Bronchial epithelial cell (primary cell): ENCODE measurements at regions not wholly inside any gene's neighbourhood (a gene's known extent, or its start where the extent isn't known, plus 50 kb on each side); places are given as distances from the start of the nearest gene placed in this dataset.
"Not testable (repeated sequence)": the region's sequence is repeated elsewhere in the genome, so short reads cannot be mapped to it uniquely, and the experiment has no call there.

Source experiments
- DNase-seq: peaks from one replicate; pipeline ENCODE4 v3.0.0-alpha.2; 2010; ENCODE audit warnings: low read depth
- FAIRE-seq: peaks from 2 replicates; lab custom pipeline; 2011; peaks lifted over from hg19 to GRCh38; lab: Jason Lieb, UNC
- H3K27me3 ChIP-seq: 2 replicates; pipeline ENCODE4 v1.5.1; 2011; ENCODE audit warnings: low read length; ENCODE audit not compliant: control insufficient read depth, insufficient read depth
- H3K36me3 ChIP-seq: 2 replicates; pipeline ENCODE4 v1.5.1; 2011; ENCODE audit warnings: low read length; ENCODE audit not compliant: control insufficient read depth, insufficient read depth
- H3K4me3 ChIP-seq: 2 replicates; pipeline ENCODE4 v1.5.1; 2011; ENCODE audit warnings: mild to moderate bottlenecking, low read depth, low read length, control low read depth
- TF ChIP-seq, protein P1 (sequence below): IDR thresholded peaks from 2 replicates; pipeline ENCODE4 v1.5.1; 2011; ENCODE audit warnings: mild to moderate bottlenecking, moderate library complexity, low read length, control low read depth, inconsistent platforms; ENCODE audit not compliant: insufficient read depth, severe bottlenecking

DNA sequence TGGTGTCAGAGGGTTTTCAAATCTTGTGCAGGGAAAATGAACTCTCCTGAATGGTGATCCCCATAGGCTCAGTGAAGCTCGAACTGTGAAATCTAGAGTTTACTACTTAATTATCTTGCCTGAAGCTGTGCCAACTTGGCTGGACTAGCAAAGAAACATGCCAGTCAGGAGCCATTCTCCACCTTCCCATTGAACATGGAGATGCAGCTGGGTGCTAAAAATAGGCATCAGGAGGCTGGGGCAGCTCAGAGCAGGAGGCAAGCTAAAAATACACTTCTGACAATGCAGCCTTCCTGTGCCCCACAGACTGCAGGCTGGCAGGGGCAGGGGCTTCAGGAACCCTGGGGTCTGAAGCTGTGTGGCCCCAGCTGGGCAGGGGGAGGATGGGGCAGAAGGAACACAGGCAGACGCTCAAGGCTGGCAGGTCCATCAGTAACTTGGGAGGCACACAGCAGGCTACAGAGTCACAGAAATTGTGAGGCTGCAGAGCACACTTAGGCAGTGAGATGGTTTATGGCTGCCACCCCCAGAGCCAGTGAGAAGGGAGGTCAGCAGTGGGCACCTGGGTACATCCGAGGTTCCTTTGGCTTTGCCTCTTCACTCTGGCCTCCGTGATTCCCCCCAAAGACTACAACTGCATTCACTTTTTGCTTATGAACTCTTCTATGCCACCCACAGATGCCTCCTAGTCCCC is 155.4 kb upstream of the KCND3 start:
- no peaks in the 10 kb centered on the region for H3K36me3 ChIP-seq
- DNase-seq (no peak), FAIRE-seq (no peak)
- peaks cover 3% of the 10 kb centered on the region for H3K27me3 ChIP-seq
- no peak overlapping the region for H3K4me3 ChIP-seq
- TF ChIP-seq, protein P1, sequence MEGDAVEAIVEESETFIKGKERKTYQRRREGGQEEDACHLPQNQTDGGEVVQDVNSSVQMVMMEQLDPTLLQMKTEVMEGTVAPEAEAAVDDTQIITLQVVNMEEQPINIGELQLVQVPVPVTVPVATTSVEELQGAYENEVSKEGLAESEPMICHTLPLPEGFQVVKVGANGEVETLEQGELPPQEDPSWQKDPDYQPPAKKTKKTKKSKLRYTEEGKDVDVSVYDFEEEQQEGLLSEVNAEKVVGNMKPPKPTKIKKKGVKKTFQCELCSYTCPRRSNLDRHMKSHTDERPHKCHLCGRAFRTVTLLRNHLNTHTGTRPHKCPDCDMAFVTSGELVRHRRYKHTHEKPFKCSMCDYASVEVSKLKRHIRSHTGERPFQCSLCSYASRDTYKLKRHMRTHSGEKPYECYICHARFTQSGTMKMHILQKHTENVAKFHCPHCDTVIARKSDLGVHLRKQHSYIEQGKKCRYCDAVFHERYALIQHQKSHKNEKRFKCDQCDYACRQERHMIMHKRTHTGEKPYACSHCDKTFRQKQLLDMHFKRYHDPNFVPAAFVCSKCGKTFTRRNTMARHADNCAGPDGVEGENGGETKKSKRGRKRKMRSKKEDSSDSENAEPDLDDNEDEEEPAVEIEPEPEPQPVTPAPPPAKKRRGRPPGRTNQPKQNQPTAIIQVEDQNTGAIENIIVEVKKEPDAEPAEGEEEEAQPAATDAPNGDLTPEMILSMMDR, result no peak

DNA sequence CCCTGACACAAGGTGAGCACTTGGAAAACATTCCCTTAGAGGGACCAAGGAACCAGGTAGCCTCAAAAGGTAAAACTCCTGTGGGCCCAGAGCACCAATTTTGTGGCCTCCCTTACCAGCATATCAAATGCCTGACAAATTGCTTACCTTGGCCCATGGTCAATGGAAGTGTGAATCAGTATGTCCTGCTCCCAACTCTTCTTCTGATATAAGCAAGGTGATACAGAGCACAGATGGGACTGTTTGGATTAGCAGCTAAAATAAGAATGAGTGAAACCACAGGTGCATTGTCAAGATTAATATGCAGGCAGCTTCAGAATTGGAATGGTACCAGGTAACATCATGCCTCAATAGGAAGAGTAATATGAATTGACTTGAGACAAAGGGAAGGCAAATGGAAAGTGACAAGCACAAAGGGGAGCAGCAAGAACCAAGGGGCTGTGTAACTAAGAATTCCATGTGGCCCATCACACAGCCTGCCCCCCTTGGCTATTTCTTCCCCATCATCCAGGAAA is 156.8 kb upstream of the KCND3 start:
- FAIRE-seq (no peak), DNase-seq (no peak)
- H3K4me3 ChIP-seq, result no peak overlapping the region
- TF ChIP-seq, protein P1, result no peak
- H3K27me3 ChIP-seq, result peaks cover 2% of the 10 kb centered on the region
- no peaks in the 10 kb centered on the region for H3K36me3 ChIP-seq

- H3K4me3 ChIP-seq, FAIRE-seq, DNase-seq, H3K36me3 ChIP-seq, H3K27me3 ChIP-seq: not testable (repeated sequence)
Measured at GRCh38 chr1:112160214-112160613, 170.7 kb upstream of the KCND3 start.

- Histone ChIP-seq H3K4me3 (no peak overlapping the region), H3K27me3 (no peaks in the 10 kb centered on the region), H3K36me3 (no peaks in the 10 kb centered on the region)
- DNase-seq (no peak), FAIRE-seq (no peak)
- TF ChIP-seq, protein P1, result no peak
Measured at GRCh38 chr1:112165375-112165774, 175.9 kb upstream of the KCND3 start.

DNA sequence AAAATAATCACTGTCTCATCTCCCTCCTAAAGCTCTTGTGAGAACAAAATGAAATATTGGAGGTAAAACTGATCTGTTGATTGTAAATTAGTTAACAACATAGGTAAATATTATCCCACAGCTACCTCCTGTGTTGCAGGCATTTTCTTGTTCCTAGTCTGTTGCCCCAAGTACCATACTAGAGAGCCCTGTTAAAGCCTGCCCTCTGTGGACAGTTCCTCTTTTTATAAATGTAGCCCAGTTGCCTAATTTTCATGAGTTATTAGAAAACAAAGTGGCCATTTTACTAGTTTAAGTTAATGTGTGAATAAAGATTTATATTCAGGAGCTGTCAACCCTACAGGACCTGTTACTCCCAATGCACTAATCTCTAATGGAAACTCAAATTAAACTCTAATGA is 180.0 kb upstream of the KCND3 start:
- Histone ChIP-seq H3K36me3 (no peaks in the 10 kb centered on the region), H3K27me3 (no peaks in the 10 kb centered on the region), H3K4me3 (no peak overlapping the region)
- TF ChIP-seq, protein P1, result no peak
- DNase-seq (no peak), FAIRE-seq (no peak)

GRCh38 chr1:112172294-112172882 is 182.9 kb upstream of the KCND3 start:
- TF ChIP-seq, protein P1, result no peak
- Histone ChIP-seq H3K36me3 (no peaks in the 10 kb centered on the region), H3K4me3 (no peak overlapping the region), H3K27me3 (peaks cover 2% of the 10 kb centered on the region)
- FAIRE-seq, result peak; percentile 73
- peak; percentile 63 for DNase-seq
